ENCODE measurements at regions not wholly inside any gene's neighbourhood (a gene's known extent, or its start where the extent isn't known, plus 50 kb on each side); places are given as distances from the start of the nearest gene placed in this dataset.

DNA sequence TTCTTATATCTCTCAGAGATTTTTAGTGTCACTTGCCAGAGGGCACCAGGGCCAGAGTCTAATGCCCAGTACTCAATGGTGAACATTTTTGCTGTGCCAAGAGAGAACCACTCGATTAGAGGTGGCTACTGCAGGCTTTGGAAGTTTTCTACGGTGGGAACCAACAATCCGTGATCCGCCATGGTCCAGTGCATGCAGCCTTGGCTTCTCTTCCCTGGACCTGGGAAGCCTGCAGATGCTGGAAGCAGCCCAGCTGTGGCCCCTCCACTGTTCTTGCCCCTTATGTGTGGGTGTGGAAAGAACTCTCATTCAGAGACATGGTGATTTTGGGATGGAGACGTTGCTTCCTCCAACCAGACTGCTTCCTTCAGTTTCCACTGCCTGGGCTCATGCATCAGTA is 224.2 kb downstream of the TSHZ3 start:
- TF ChIP-seq, protein P1, sequence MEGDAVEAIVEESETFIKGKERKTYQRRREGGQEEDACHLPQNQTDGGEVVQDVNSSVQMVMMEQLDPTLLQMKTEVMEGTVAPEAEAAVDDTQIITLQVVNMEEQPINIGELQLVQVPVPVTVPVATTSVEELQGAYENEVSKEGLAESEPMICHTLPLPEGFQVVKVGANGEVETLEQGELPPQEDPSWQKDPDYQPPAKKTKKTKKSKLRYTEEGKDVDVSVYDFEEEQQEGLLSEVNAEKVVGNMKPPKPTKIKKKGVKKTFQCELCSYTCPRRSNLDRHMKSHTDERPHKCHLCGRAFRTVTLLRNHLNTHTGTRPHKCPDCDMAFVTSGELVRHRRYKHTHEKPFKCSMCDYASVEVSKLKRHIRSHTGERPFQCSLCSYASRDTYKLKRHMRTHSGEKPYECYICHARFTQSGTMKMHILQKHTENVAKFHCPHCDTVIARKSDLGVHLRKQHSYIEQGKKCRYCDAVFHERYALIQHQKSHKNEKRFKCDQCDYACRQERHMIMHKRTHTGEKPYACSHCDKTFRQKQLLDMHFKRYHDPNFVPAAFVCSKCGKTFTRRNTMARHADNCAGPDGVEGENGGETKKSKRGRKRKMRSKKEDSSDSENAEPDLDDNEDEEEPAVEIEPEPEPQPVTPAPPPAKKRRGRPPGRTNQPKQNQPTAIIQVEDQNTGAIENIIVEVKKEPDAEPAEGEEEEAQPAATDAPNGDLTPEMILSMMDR (IDR thresholded peaks at IDR 0.05; ENCODE audit: low read depth, low read length), result no peak

DNA sequence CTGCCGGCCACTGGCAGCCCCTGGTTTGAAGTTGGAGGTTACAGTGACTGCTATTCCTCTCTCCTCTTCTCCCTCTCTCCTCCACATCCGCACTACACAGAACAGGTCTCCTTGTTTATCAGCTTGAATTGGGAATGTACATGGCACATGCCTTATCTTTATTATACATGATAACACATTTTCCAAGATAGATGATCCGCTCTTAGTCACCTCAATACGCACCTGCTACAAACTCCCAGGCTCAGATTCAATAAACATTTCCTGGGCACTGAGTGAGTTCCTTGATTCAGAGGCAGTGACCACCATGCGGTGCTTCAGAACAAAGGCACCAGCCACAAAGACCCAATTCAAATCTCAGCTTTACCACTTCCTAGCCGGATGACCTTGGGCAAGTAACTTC is 227.7 kb downstream of the TSHZ3 start:
- H3K27ac ChIP-seq, result no peak overlapping the region
- TF ChIP-seq, protein P1 (IDR thresholded peaks at IDR 0.05; ENCODE audit: low read depth, low read length), result no peak

More for the DNA sequence above, 224.2 kb downstream of the TSHZ3 start:
- Histone ChIP-seq H3K27ac (no peak overlapping the region), H3K4me3 (no peak overlapping the region), H3K4me1 (ENCODE audit: low read depth) (peaks cover 5% of the 10 kb centered on the region), H3K27me3 (peaks cover 78% of the 10 kb centered on the region), H3K9me3 (ENCODE audit: low read depth) (no peaks in the 10 kb centered on the region), H3K36me3 (no peaks in the 10 kb centered on the region)
- no peak for DNase-seq (ENCODE audit: low read depth in 1 of 2, low spot score in 1 of 2)

DNA sequence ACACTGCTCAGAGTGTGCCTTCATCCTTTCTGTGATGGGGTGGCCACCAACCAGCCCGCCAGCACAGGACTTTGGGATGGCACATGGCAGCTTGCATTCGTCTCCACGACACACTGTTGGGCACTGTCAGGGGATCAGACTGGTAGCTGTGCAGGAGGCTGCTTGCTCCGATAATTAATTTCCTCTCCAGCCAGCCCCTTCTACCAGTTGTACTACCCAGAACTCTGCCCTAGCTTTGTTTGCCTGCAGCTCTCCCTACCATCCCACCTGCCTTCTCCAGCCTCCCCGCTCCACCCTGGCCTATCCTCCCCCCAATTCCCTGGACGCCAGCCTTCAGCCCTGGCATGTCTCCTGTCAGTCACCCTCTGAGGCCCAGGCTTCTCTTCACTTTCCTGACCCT is 228.3 kb downstream of the TSHZ3 start:
- DNase-seq (ENCODE audit: low read depth in 1 of 2, low spot score in 1 of 2), result no peak
- Histone ChIP-seq H3K36me3 (no peaks in the 10 kb centered on the region), H3K27me3 (peaks cover 56% of the 10 kb centered on the region), H3K4me3 (no peak overlapping the region), H3K9me3 (ENCODE audit: low read depth) (no peaks in the 10 kb centered on the region), H3K4me1 (ENCODE audit: low read depth) (peaks cover 11% of the 10 kb centered on the region), H3K27ac (no peak overlapping the region)
- TF ChIP-seq, protein P1 (IDR thresholded peaks at IDR 0.05; ENCODE audit: low read depth, low read length), result no peak

More for the DNA sequence above, 227.7 kb downstream of the TSHZ3 start:
- Histone ChIP-seq H3K27me3 (peaks cover 56% of the 10 kb centered on the region), H3K4me1 (ENCODE audit: low read depth) (peaks cover 11% of the 10 kb centered on the region), H3K9me3 (ENCODE audit: low read depth) (no peaks in the 10 kb centered on the region), H3K4me3 (no peak overlapping the region), H3K36me3 (no peaks in the 10 kb centered on the region)
- no peak for DNase-seq (ENCODE audit: low read depth in 1 of 2, low spot score in 1 of 2)

DNA sequence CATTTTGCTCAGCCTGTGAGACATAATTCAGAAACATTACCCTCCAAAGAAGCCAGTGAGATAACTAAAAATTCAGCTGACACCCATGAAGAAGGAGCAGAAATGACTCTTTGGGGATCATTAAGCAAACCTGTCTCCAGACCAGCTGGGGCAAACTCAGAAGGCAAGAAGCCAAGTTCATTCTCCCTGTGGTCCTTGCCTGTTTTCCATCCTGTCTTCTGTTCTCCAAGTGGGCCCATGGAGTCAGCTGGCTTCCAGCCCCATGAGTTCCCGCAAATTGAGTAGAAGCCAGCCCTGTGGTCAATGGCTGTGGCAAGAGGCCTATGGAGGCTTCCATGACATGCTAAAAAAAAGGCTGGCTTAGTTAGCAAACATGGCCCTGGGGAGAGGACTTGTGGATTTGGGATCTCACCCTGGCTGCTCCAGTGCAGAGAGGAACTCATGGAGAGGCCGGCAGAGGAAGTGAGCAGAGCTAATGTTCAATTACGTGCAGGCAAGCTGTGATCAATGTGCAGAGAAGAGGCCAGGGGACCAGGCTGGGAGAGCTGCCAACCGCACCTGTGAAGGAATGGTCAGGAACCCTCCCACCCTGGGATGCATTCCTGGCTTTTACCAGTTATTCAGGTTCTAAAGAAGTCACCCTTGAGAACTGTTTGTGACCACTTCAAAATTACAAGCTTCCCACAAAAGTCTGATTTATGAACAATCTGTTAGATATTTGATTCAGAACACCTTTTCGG is 229.1 kb downstream of the TSHZ3 start:
- Histone ChIP-seq H3K9me3 (ENCODE audit: low read depth) (no peaks in the 10 kb centered on the region), H3K36me3 (no peaks in the 10 kb centered on the region), H3K4me1 (ENCODE audit: low read depth) (peaks cover 11% of the 10 kb centered on the region), H3K27ac (no peak overlapping the region), H3K4me3 (no peak overlapping the region), H3K27me3 (peaks cover 57% of the 10 kb centered on the region)
- TF ChIP-seq, protein P1 (IDR thresholded peaks at IDR 0.05; ENCODE audit: low read depth, low read length), result no peak
- DNase-seq (ENCODE audit: low read depth in 1 of 2, low spot score in 1 of 2), result no peak

DNA sequence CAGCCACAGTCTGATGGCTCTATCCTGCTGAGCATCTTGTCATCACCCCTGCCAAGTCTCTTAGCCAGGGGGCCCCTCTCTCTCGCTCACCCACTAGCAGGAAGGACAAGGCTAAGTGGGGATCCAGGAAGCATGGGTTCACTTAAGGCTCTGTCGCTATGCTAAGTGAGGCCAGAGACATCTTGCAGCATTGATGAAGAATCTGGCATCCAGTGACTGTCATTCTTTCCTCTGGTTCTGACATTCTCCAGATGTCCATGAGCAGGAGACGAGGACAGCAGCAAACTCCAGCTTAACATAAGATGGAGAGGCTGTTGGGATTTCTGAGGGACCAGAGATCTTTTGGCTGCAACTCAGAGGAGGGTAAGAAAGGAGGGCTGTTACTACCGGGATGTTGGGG is 230.2 kb downstream of the TSHZ3 start:
- H3K4me3 ChIP-seq, result no peak overlapping the region
- H3K27ac ChIP-seq, result no peak overlapping the region
- H3K9me3 ChIP-seq (ENCODE audit: low read depth), result no peaks in the 10 kb centered on the region
- H3K27me3 ChIP-seq, result peaks cover 58% of the 10 kb centered on the region
- peak in 1 of 2 donors; percentile 64 for DNase-seq (ENCODE audit: low read depth in 1 of 2, low spot score in 1 of 2)
- TF ChIP-seq, protein P1 (IDR thresholded peaks at IDR 0.05; ENCODE audit: low read depth, low read length), result no peak
- no peaks in the 10 kb centered on the region for H3K36me3 ChIP-seq
- peaks cover 11% of the 10 kb centered on the region for H3K4me1 ChIP-seq (ENCODE audit: low read depth)
